ENCODE measurements at regions not wholly inside any gene's neighbourhood (a gene's known extent, or its start where the extent isn't known, plus 50 kb on each side); places are given as distances from the start of the nearest gene placed in this dataset.

- DNase-seq = no peak
- no peak for TF ChIP-seq CTCF (IDR thresholded peaks at IDR 0.05; ENCODE audit: low read depth, low read length)
- no peaks in the 10 kb centered on the region for H3K4me1 ChIP-seq
- no peak overlapping the region for H3K4me3 ChIP-seq (ENCODE audit: low read depth, low read length)
- no peaks in the 10 kb centered on the region for H3K9me3 ChIP-seq
- no peaks in the 10 kb centered on the region for H3K36me3 ChIP-seq
- peaks cover 2% of the 10 kb centered on the region; the same call in 1 of the 2 replicates for H3K27me3 ChIP-seq
Measured at GRCh38 chr7:26603631-26604030, 260.8 kb downstream of the SKAP2 start.

GRCh38 chr7:26608402-26608801 is 256.0 kb downstream of the SKAP2 start:
- DNase-seq = no peak
- Histone ChIP-seq H3K4me1 (no peaks in the 10 kb centered on the region), H3K9me3 (no peaks in the 10 kb centered on the region), H3K4me3 (ENCODE audit: low read depth, low read length) (no peak overlapping the region), H3K36me3 (no peaks in the 10 kb centered on the region), H3K27me3 (peaks cover 2% of the 10 kb centered on the region; the same call in 1 of the 2 replicates)
- no peak for TF ChIP-seq CTCF (IDR thresholded peaks at IDR 0.05; ENCODE audit: low read depth, low read length)

- Histone ChIP-seq H3K9me3 (no peaks in the 10 kb centered on the region), H3K4me1 (no peaks in the 10 kb centered on the region), H3K27me3 (peaks cover 2% of the 10 kb centered on the region; the same call in 1 of the 2 replicates), H3K36me3 (no peaks in the 10 kb centered on the region), H3K4me3 (ENCODE audit: low read depth, low read length) (no peak overlapping the region)
- TF ChIP-seq CTCF (IDR thresholded peaks at IDR 0.05; ENCODE audit: low read depth, low read length) = no peak
- no peak for DNase-seq
Measured at GRCh38 chr7:26609082-26609481, 255.3 kb downstream of the SKAP2 start.

GRCh38 chr7:26609532-26609931 is 254.9 kb downstream of the SKAP2 start:
- no peak overlapping the region for H3K4me3 ChIP-seq (ENCODE audit: low read depth, low read length)
- H3K27me3 ChIP-seq = peaks cover 2% of the 10 kb centered on the region; the same call in 1 of the 2 replicates
- H3K4me1 ChIP-seq = no peaks in the 10 kb centered on the region
- no peak for TF ChIP-seq CTCF (IDR thresholded peaks at IDR 0.05; ENCODE audit: low read depth, low read length)
- H3K9me3 ChIP-seq = no peaks in the 10 kb centered on the region
- no peak for DNase-seq
- no peaks in the 10 kb centered on the region for H3K36me3 ChIP-seq

GRCh38 chr7:26612742-26613141 is 251.6 kb downstream of the SKAP2 start:
- no peaks in the 10 kb centered on the region for H3K9me3 ChIP-seq
- H3K4me1 ChIP-seq = no peaks in the 10 kb centered on the region
- no peaks in the 10 kb centered on the region for H3K27me3 ChIP-seq
- no peaks in the 10 kb centered on the region for H3K36me3 ChIP-seq
- H3K4me3 ChIP-seq (ENCODE audit: low read depth, low read length) = no peak overlapping the region
- no peak for DNase-seq
- TF ChIP-seq CTCF (IDR thresholded peaks at IDR 0.05; ENCODE audit: low read depth, low read length) = no peak

- no peak for DNase-seq
- Histone ChIP-seq H3K36me3 (no peaks in the 10 kb centered on the region), H3K4me1 (no peaks in the 10 kb centered on the region), H3K4me3 (ENCODE audit: low read depth, low read length) (no peak overlapping the region), H3K27me3 (no peaks in the 10 kb centered on the region), H3K9me3 (no peaks in the 10 kb centered on the region)
- TF ChIP-seq CTCF (IDR thresholded peaks at IDR 0.05; ENCODE audit: low read depth, low read length) = no peak
Measured at GRCh38 chr7:26614503-26614902, 249.9 kb downstream of the SKAP2 start.

Data from BE2C (cell line).